ENCODE measurements at regions not wholly inside any gene's neighbourhood (a gene's known extent, or its start where the extent isn't known, plus 50 kb on each side); places are given as distances from the start of the nearest gene placed in this dataset.
"Not testable (repeated sequence)": the region's sequence is repeated elsewhere in the genome, so short reads cannot be mapped to it uniquely, and the experiment has no call there.

GRCh38 chr5:159784993-159785392, 131.3 kb upstream of the ADRA1B start:
- no peak for DNase-seq (ENCODE audit: low read depth)

- DNase-seq (ENCODE audit: low read depth) = no peak
Observed at GRCh38 chr5:159785656-159786055, 130.6 kb upstream of the ADRA1B start.

GRCh38 chr5:159786201-159786600, 130.1 kb upstream of the ADRA1B start:
- no peak for DNase-seq (ENCODE audit: low read depth)

- no peak for DNase-seq (ENCODE audit: low read depth)
Observed at GRCh38 chr5:159786901-159787691, 129.2 kb upstream of the ADRA1B start.

GRCh38 chr5:159787837-159788236, 128.4 kb upstream of the ADRA1B start:
- DNase-seq (ENCODE audit: low read depth) = no peak

GRCh38 chr5:159788835-159789331, 127.4 kb upstream of the ADRA1B start:
- DNase-seq (ENCODE audit: low read depth) = no peak

- no peak for DNase-seq (ENCODE audit: low read depth)
Observed at GRCh38 chr5:159792180-159792579, 124.1 kb upstream of the ADRA1B start.

GRCh38 chr5:159797261-159797970, 118.9 kb upstream of the ADRA1B start:
- no peak for DNase-seq (ENCODE audit: low read depth)

GRCh38 chr5:159799701-159800100, 116.6 kb upstream of the ADRA1B start:
- DNase-seq (ENCODE audit: low read depth) = no peak

- DNase-seq (ENCODE audit: low read depth) = no peak
Observed at GRCh38 chr5:159800131-159800840, 116.0 kb upstream of the ADRA1B start.

GRCh38 chr5:159801303-159801702, 115.0 kb upstream of the ADRA1B start:
- no peak for DNase-seq (ENCODE audit: low read depth)

GRCh38 chr5:159802661-159803060, 113.6 kb upstream of the ADRA1B start:
- DNase-seq (ENCODE audit: low read depth) = no peak

- DNase-seq (ENCODE audit: low read depth) = no peak
Observed at GRCh38 chr5:159804121-159804520, 112.2 kb upstream of the ADRA1B start.

- DNase-seq (ENCODE audit: low read depth) = no peak
Observed at GRCh38 chr5:159805021-159805420, 111.3 kb upstream of the ADRA1B start.

GRCh38 chr5:159807135-159807534, 109.1 kb upstream of the ADRA1B start:
- DNase-seq (ENCODE audit: low read depth) = not testable (repeated sequence)

GRCh38 chr5:159807586-159807985, 108.7 kb upstream of the ADRA1B start:
- no peak for DNase-seq (ENCODE audit: low read depth)

- no peak for DNase-seq (ENCODE audit: low read depth)
Observed at GRCh38 chr5:159811712-159812111, 104.6 kb upstream of the ADRA1B start.

- DNase-seq (ENCODE audit: low read depth) = not testable (repeated sequence)
Observed at GRCh38 chr5:159812759-159813158, 103.5 kb upstream of the ADRA1B start.

GRCh38 chr5:159814222-159814621, 102.1 kb upstream of the ADRA1B start:
- no peak for DNase-seq (ENCODE audit: low read depth)

GRCh38 chr5:159814805-159815585, 101.3 kb upstream of the ADRA1B start:
- peak; percentile 50 for DNase-seq (ENCODE audit: low read depth)

- DNase-seq (ENCODE audit: low read depth) = no peak
Observed at GRCh38 chr5:159817262-159818029, 98.8 kb upstream of the ADRA1B start.
